Neuronal stem cell (in vitro differentiated cells): ENCODE measurements at regions not wholly inside any gene's neighbourhood (a gene's known extent, or its start where the extent isn't known, plus 50 kb on each side); places are given as distances from the start of the nearest gene placed in this dataset.

ENCODE experiments used
- DNase-seq: peaks from one replicate; pipeline ENCODE4 v3.0.0-alpha.2; 2013; ENCODE audit warnings: low spot score
- H2AFZ ChIP-seq: one replicate; pipeline ENCODE4 v1.6.1; 2013; ENCODE audit warnings: mild to moderate bottlenecking, low read length, inconsistent platforms
- H2AK5ac ChIP-seq: 2 replicates; pipeline ENCODE4 v1.6.1; 2013; ENCODE audit warnings: low read depth, mild to moderate bottlenecking, inconsistent platforms, low read length, moderate library complexity, mixed read lengths
- H2BK120ac ChIP-seq: 2 replicates; pipeline ENCODE4 v1.6.1; 2013; ENCODE audit warnings: low read depth, mild to moderate bottlenecking, inconsistent platforms, low read length, moderate library complexity, mixed read lengths
- H2BK12ac ChIP-seq: one replicate; pipeline ENCODE4 v1.6.1; 2013; ENCODE audit warnings: low read length, inconsistent platforms
- H2BK15ac ChIP-seq: 2 replicates; pipeline ENCODE4 v1.6.1; 2013; ENCODE audit warnings: mild to moderate bottlenecking, low read length, inconsistent platforms, mixed read lengths
- H2BK5ac ChIP-seq: one replicate; pipeline ENCODE4 v1.6.1; 2013; ENCODE audit warnings: inconsistent platforms, mild to moderate bottlenecking, low read length, moderate library complexity
- H3K14ac ChIP-seq: one replicate; pipeline ENCODE4 v1.6.1; 2013; ENCODE audit warnings: low read length, inconsistent platforms
- H3K18ac ChIP-seq: 2 replicates; pipeline ENCODE4 v1.6.1; 2013; ENCODE audit warnings: low read length, inconsistent platforms
- H3K23ac ChIP-seq: 2 replicates; pipeline ENCODE4 v1.6.1; 2013; ENCODE audit warnings: low read depth, mild to moderate bottlenecking, mixed read lengths, low read length, inconsistent platforms; ENCODE audit not compliant: poor library complexity
- H3K27ac ChIP-seq: replicated peaks from 3 replicates; pipeline ENCODE4 v1.5.1; 2013; ENCODE audit warnings: low read length, inconsistent platforms
- H3K27me3 ChIP-seq, 3 experiments: 2 replicates each; pipeline ENCODE4 v1.6.1; 2013; ENCODE audit warnings: low read length in 3 of 3, mild to moderate bottlenecking in 2 of 3, inconsistent platforms in 1 of 3, low read depth in 1 of 3, mixed read lengths in 1 of 3, moderate library complexity in 1 of 3; ENCODE audit not compliant: control insufficient read depth in 3 of 3, insufficient read depth in 3 of 3
- H3K36me3 ChIP-seq, 2 donors: replicated peaks in 1 of 2; 2 replicates each; pipeline ENCODE4 v1.6.1; 2013; ENCODE audit warnings: low read length in 2 of 2; ENCODE audit not compliant: control insufficient read depth in 2 of 2, insufficient read depth in 2 of 2
- H3K4ac ChIP-seq: 2 replicates; pipeline ENCODE4 v1.6.1; 2013; ENCODE audit warnings: inconsistent platforms, mild to moderate bottlenecking, low read length, moderate library complexity
- H3K4me1 ChIP-seq, 2 donors: 1 replicate in 1 of 2; 2 replicates in 1 of 2; pipeline ENCODE4 v1.6.1; 2013; ENCODE audit warnings: low read length in 2 of 2, low read depth in 1 of 2; ENCODE audit not compliant: control insufficient read depth in 2 of 2, insufficient read depth in 1 of 2
- H3K4me2 ChIP-seq: one replicate; pipeline ENCODE4 v1.6.1; 2013; ENCODE audit warnings: mild to moderate bottlenecking, low read length, inconsistent platforms; ENCODE audit not compliant: insufficient read depth, poor library complexity, severe bottlenecking
- H3K4me3 ChIP-seq, 2 donors: 2 replicates each; pipeline ENCODE4 v1.5.1; 2013; ENCODE audit warnings: low read length in 2 of 2, mild to moderate bottlenecking in 2 of 2, inconsistent platforms in 1 of 2, moderate library complexity in 1 of 2
- H3K79me1 ChIP-seq: one replicate; pipeline ENCODE4 v1.6.1; 2013; ENCODE audit warnings: low read depth, mild to moderate bottlenecking, inconsistent platforms, low read length, moderate library complexity
- H3K9ac ChIP-seq: one replicate; pipeline ENCODE4 v1.6.1; 2013; ENCODE audit warnings: mild to moderate bottlenecking, low read depth, low read length, inconsistent platforms; ENCODE audit not compliant: poor library complexity
- H3K9me3 ChIP-seq, 2 donors: replicated peaks in 1 of 2; 2 replicates each; pipeline versions ENCODE3 to v1.6.1; 2013; ENCODE audit warnings: low read length in 2 of 2, mild to moderate bottlenecking in 2 of 2, inconsistent platforms in 1 of 2, low read depth in 1 of 2, mixed read lengths in 1 of 2, moderate library complexity in 1 of 2; ENCODE audit not compliant: control insufficient read depth in 2 of 2, insufficient read depth in 1 of 2
- H4K8ac ChIP-seq: one replicate; pipeline ENCODE4 v1.6.1; 2013; ENCODE audit warnings: low read depth, mild to moderate bottlenecking, inconsistent platforms, low read length, moderate library complexity
- H4K91ac ChIP-seq: one replicate; pipeline ENCODE4 v1.6.1; 2013; ENCODE audit warnings: low read length, low read depth, mild to moderate bottlenecking, inconsistent platforms; ENCODE audit not compliant: poor library complexity
- WGBS, 2 donors: extraction: QIAGEN DNeasy Blood & Tissue Kit; methylation state at CpG; one replicate each; pipeline ENCODE4 v1.1.7; 2013; ENCODE audit warnings: missing lambda C conversion rate in 2 of 2, mixed read lengths in 1 of 2; ENCODE audit not compliant: insufficient read length in 2 of 2, insufficient replicate concordance in 1 of 2; ENCODE audit errors: extremely low coverage in 2 of 2; 5-methylcytosine and 5-hydroxymethylcytosine counted together

DNA sequence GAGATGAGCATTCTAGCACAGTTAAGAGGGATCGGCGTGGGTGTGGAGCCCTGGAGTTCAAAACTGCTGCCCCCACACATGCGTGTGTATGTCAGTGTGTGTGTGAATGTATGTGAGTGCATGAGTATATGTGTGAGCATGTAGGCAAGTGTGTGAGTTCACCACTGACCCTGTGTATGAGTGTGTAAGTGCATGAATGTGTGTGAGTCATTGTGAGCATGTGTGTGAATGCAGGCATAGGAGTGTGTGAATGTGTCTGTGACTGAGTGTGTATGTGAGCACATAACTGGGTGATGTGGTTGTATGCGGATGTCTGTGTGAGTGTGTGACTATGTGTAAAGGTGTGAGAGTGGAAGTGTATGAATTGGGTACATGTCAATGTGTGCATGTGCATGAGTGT lies 69.6 kb upstream of the CCDC167 start:
- Histone ChIP-seq H3K9me3 (no peaks in the 10 kb centered on the region), H3K27me3 (peaks cover 0 to 16% (median 0%) of the 10 kb centered on the region in 3 experiments), H3K4ac (peak overlapping the region; percentile 32), H4K91ac (no peak overlapping the region), H4K8ac (no peak overlapping the region), H3K4me2 (no peak overlapping the region), H2BK5ac (no peak overlapping the region), H2BK120ac (no peak overlapping the region), H3K14ac (peak overlapping the region; percentile 1), H3K79me1 (no peaks in the 10 kb centered on the region), H2AK5ac (peak overlapping the region; percentile 1), H2AFZ (no peak overlapping the region), H3K18ac (peak overlapping the region; percentile 58), H3K9ac (peak overlapping the region; percentile 50), H2BK12ac (peak overlapping the region; percentile 5), H3K23ac (no peak overlapping the region), H3K4me3 (no peak overlapping the region), H3K36me3 (no peaks in the 10 kb centered on the region), H3K27ac (peak overlapping the region; percentile 14), H2BK15ac (no peak overlapping the region), H3K4me1 (peaks cover 41% of the 10 kb centered on the region in 2 donors)
- DNase-seq: no peak
- 100% methylated on average over 1 of the region's 4 CpGs; no CpG with 5 or more reads in 1 of the 2 donors for WGBS, 2 donors

DNA sequence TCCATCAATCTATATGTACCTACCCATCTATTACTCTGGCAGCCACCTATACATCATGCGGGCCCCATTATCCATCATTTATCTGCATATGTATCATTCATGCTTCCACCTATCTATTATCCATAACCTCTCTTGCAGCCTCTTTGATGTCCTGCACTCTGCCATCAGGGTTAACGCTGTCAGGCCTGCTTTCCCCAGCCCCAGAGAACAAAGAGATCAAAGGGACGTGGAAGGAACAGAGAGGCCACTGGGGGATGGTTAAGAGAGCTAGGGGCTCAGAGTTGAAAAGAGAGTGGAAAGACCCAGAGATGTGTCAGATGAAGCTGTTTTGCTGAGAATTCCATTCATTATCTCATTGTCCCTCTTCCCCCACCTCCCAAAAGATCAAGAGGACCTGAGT lies 67.3 kb upstream of the CCDC167 start:
- H3K23ac ChIP-seq: no peak overlapping the region
- H3K18ac ChIP-seq: peak overlapping the region; percentile 22
- H3K14ac ChIP-seq: no peak overlapping the region
- no peak overlapping the region for H3K4me2 ChIP-seq
- peak overlapping the region; percentile 49 for H2BK15ac ChIP-seq
- no peaks in the 10 kb centered on the region for H3K79me1 ChIP-seq
- no peak overlapping the region for H2AK5ac ChIP-seq
- no peak overlapping the region for H2BK5ac ChIP-seq
- H2BK12ac ChIP-seq: no peak overlapping the region
- no peak for DNase-seq
- H3K4me1 ChIP-seq: peaks cover 45 to 48% of the 10 kb centered on the region in 2 donors
- H3K4ac ChIP-seq: no peak overlapping the region
- peak overlapping the region; percentile 11 for H3K27ac ChIP-seq
- H3K4me3 ChIP-seq: no peak overlapping the region
- no peak overlapping the region for H4K91ac ChIP-seq
- H3K9ac ChIP-seq: no peak overlapping the region
- no peaks in the 10 kb centered on the region for H3K9me3 ChIP-seq
- peak overlapping the region; percentile 78 for H2AFZ ChIP-seq
- H4K8ac ChIP-seq: no peak overlapping the region
- peaks cover 0 to 10% (median 0%) of the 10 kb centered on the region in 3 experiments for H3K27me3 ChIP-seq
- WGBS, 2 donors: no CpG with 5 or more reads among the region's 3 CpGs
- H2BK120ac ChIP-seq: no peak overlapping the region
- no peaks in the 10 kb centered on the region for H3K36me3 ChIP-seq

- Histone ChIP-seq H3K4ac (no peak overlapping the region), H2AK5ac (peak overlapping the region; percentile 33), H3K36me3 (no peaks in the 10 kb centered on the region), H4K91ac (no peak overlapping the region), H3K27me3 (peaks cover 0 to 4% (median 0%) of the 10 kb centered on the region in 3 experiments), H3K18ac (peak overlapping the region; percentile 90), H2BK15ac (peak overlapping the region; percentile 49), H4K8ac (no peak overlapping the region), H3K14ac (peak overlapping the region; percentile 94), H3K4me3 (peak overlapping the region; percentile 43 to 59), H3K9me3 (no peaks in the 10 kb centered on the region), H3K23ac (peak overlapping the region; percentile 45), H2BK12ac (peak overlapping the region; percentile 67), H2BK120ac (peak overlapping the region; percentile 49), H3K27ac (peak overlapping the region; percentile 96), H3K4me2 (peak overlapping the region; percentile 90), H3K79me1 (no peaks in the 10 kb centered on the region), H3K9ac (peak overlapping the region; percentile 52), H3K4me1 (peaks cover 44 to 45% of the 10 kb centered on the region in 2 donors), H2BK5ac (peak overlapping the region; percentile 94), H2AFZ (peak overlapping the region; percentile 78)
- no CpG with 5 or more reads among the region's 28 CpGs for WGBS, 2 donors
- peak; percentile 80 for DNase-seq
Observed at GRCh38 chr6:37566111-37566949, 66.6 kb upstream of the CCDC167 start.
